ENCODE measurements at regions not wholly inside any gene's neighbourhood (a gene's known extent, or its start where the extent isn't known, plus 50 kb on each side); places are given as distances from the start of the nearest gene placed in this dataset.

DNA sequence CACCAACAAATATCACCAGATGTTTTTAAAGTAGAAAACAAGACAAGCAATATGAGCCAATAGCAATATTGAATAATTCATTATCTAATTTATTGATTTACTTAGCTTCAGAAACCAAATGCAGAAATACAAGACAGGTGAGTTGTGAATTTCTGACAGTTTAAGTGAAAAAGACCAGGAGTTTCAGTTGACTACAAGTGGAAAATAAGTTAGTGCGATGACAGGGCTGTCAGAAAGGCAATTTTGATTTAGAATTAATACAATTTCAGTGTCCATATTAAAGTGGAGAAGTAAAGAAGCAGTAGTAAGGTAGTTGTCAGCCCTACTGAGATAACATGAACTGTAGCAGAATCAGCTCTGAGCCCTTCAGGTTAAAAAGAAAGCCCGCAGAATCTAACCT, 1066.7 kb upstream of the ATXN8OS start (continued):
- no peak for TF ChIP-seq CTCF (IDR thresholded peaks at IDR 0.05; ENCODE audit: control extremely low read depth in 1 of 3, insufficient read depth in 1 of 3, low read depth in 1 of 3, low read length in 3 of 3)
- TF ChIP-seq TBP (IDR thresholded peaks at IDR 0.05; ENCODE audit: low read depth, low read length) = no peak
- TF ChIP-seq EGR1 (IDR thresholded peaks at IDR 0.05; ENCODE audit: borderline replicate concordance, low read depth, low read length) = no peak

All from H1 (cell line).